ENCODE measurements at regions not wholly inside any gene's neighbourhood (a gene's known extent, or its start where the extent isn't known, plus 50 kb on each side); places are given as distances from the start of the nearest gene placed in this dataset.

GRCh38 chr1:221263831-221264767, 384.9 kb downstream of the HLX start:
- Histone ChIP-seq H3K9ac (replicated peaks; ENCODE audit: extremely low read depth, insufficient read depth, low read length) (peak overlapping the region; percentile 11), H3K36me3 (ENCODE audit: control insufficient read depth in 2 of 2, extremely low read depth in 1 of 2, insufficient read depth in 2 of 2, low read length in 2 of 2) (no peaks in the 10 kb centered on the region), H3K4me2 (ENCODE audit: insufficient read depth, low read length) (peak overlapping the region; percentile 30), H3K9me1 (replicated peaks; ENCODE audit: control insufficient read depth, extremely low read depth, insufficient read depth, low read length) (no peaks in the 10 kb centered on the region), H4K20me1 (replicated peaks; ENCODE audit: control insufficient read depth, extremely low read depth, insufficient read depth, low read length) (no peaks in the 10 kb centered on the region), H3K4me1 (ENCODE audit: control insufficient read depth, extremely low read depth, insufficient read depth, low read length) (peaks cover 7% of the 10 kb centered on the region), H3K79me2 (ENCODE audit: control insufficient read depth, insufficient read depth, low read length) (no peaks in the 10 kb centered on the region), H3K9me3 (replicated peaks; ENCODE audit: control insufficient read depth, insufficient read depth, low read length) (no peaks in the 10 kb centered on the region), H3K4me3 (replicated peaks in 1 of 3; ENCODE audit: insufficient read depth in 1 of 3, low read depth in 1 of 3, low read length in 3 of 3) (no peak overlapping the region), H3K27ac (ENCODE audit: insufficient read depth, low read depth, low read length) (peak overlapping the region; percentile 34), H3K27me3 (ENCODE audit: control insufficient read depth in 2 of 2, insufficient read depth in 2 of 2, low read length in 2 of 2) (no peaks in the 10 kb centered on the region), H2AFZ (ENCODE audit: low read depth, low read length) (peak overlapping the region; percentile 70)
- ChIA-PET CTCF (interaction anchor here (0.6 to 4.0 kb wide), 79 partner anchors 8 to 1283 kb away, joined by 3 to 206 read pairs (median 4); partner anchors contain the start of genes DUSP10 and HLX), POLR2A (interaction anchor here (0.7 to 1.0 kb wide), 2 partner anchors 172 to 478 kb away, joined by 3 read pairs; partner anchors contain the start of gene DUSP10)
- dilution Hi-C loops (cut with MboI; ENCODE audit: extremely low pct_ligation_motif_present, low sequenced_read_pairs) (no loop called here), intact Hi-C loops (cut with micrococcal nuclease) (loop anchor here (1.0 to 5.0 kb wide), 6 partner anchors 130 to 1191 kb away; partner anchors contain the start of gene DUSP10)
- FAIRE-seq (peak; percentile 72), DNase-seq (ENCODE audit: low read depth, low spot score) (peak; percentile 79)
- TF ChIP-seq GATA2 (IDR thresholded peaks at IDR 0.05; ENCODE audit: insufficient read depth, insufficient read length, low read depth, low read length) (no peak), CTCF (IDR thresholded peaks at IDR 0.05; ENCODE audit: extremely low read depth in 1 of 2, insufficient read depth in 1 of 2, low read depth in 1 of 2, low read length in 2 of 2) (peak; percentile 64 to 71)
- BruUV-seq (replicated peaks): TSS peak; percentile 19

GRCh38 chr1:221264848-221265247, 385.6 kb downstream of the HLX start:
- Histone ChIP-seq H3K9ac (replicated peaks; ENCODE audit: extremely low read depth, insufficient read depth, low read length) (no peak overlapping the region), H3K9me3 (replicated peaks; ENCODE audit: control insufficient read depth, insufficient read depth, low read length) (no peaks in the 10 kb centered on the region), H3K4me1 (ENCODE audit: control insufficient read depth, extremely low read depth, insufficient read depth, low read length) (peaks cover 7% of the 10 kb centered on the region), H3K4me3 (replicated peaks in 1 of 3; ENCODE audit: insufficient read depth in 1 of 3, low read depth in 1 of 3, low read length in 3 of 3) (no peak overlapping the region), H4K20me1 (replicated peaks; ENCODE audit: control insufficient read depth, extremely low read depth, insufficient read depth, low read length) (no peaks in the 10 kb centered on the region), H3K4me2 (ENCODE audit: insufficient read depth, low read length) (no peak overlapping the region), H3K27ac (ENCODE audit: insufficient read depth, low read depth, low read length) (no peak overlapping the region), H3K79me2 (ENCODE audit: control insufficient read depth, insufficient read depth, low read length) (no peaks in the 10 kb centered on the region), H3K36me3 (ENCODE audit: control insufficient read depth in 2 of 2, extremely low read depth in 1 of 2, insufficient read depth in 2 of 2, low read length in 2 of 2) (no peaks in the 10 kb centered on the region), H3K27me3 (ENCODE audit: control insufficient read depth in 2 of 2, insufficient read depth in 2 of 2, low read length in 2 of 2) (no peaks in the 10 kb centered on the region), H3K9me1 (replicated peaks; ENCODE audit: control insufficient read depth, extremely low read depth, insufficient read depth, low read length) (no peaks in the 10 kb centered on the region), H2AFZ (ENCODE audit: low read depth, low read length) (no peak overlapping the region)
- CTCF ChIA-PET: interaction anchor here (0.9 to 4.0 kb wide), 28 partner anchors 7 to 1199 kb away, joined by 3 to 206 read pairs (median 6); no protein-coding TSS in a partner anchor
- no peak for TF ChIP-seq FOS (IDR thresholded peaks at IDR 0.05; ENCODE audit: borderline replicate concordance, insufficient read depth, low read length)
- TF ChIP-seq MYC (IDR thresholded peaks at IDR 0.05; ENCODE audit: low read depth, low read length): no peak
- no peak for TF ChIP-seq EZH2 (IDR thresholded peaks at IDR 0.05; ENCODE audit: borderline replicate concordance, low read depth, low read length, severe bottlenecking)
- TF ChIP-seq POLR2A (IDR thresholded peaks at IDR 0.05; ENCODE audit: low read depth, low read length): no peak
- TF ChIP-seq CTCF (IDR thresholded peaks at IDR 0.05; ENCODE audit: extremely low read depth in 1 of 2, insufficient read depth in 1 of 2, low read depth in 1 of 2, low read length in 2 of 2): no peak
- TF ChIP-seq GATA2 (IDR thresholded peaks at IDR 0.05; ENCODE audit: insufficient read depth, insufficient read length, low read depth, low read length): no peak
- TF ChIP-seq, protein P1, sequence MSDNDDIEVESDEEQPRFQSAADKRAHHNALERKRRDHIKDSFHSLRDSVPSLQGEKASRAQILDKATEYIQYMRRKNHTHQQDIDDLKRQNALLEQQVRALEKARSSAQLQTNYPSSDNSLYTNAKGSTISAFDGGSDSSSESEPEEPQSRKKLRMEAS (IDR thresholded peaks at IDR 0.05; ENCODE audit: insufficient read depth, insufficient read length): no peak
- TF ChIP-seq JUN (IDR thresholded peaks at IDR 0.05; ENCODE audit: borderline replicate concordance, insufficient read depth, insufficient read length, low read depth): no peak
- BruUV-seq (replicated peaks): no TSS peak
- POLR2A ChIA-PET: no interaction called here
- intact Hi-C loops (cut with micrococcal nuclease): loop anchor here (1.0 to 5.0 kb wide), 5 partner anchors 129 to 477 kb away; partner anchors contain the start of gene DUSP10
- no peak for DNase-seq (ENCODE audit: low read depth, low spot score)
- dilution Hi-C loops (cut with MboI; ENCODE audit: extremely low pct_ligation_motif_present, low sequenced_read_pairs): no loop called here
- no peak for FAIRE-seq
